B cell (primary cell): ENCODE measurements at regions not wholly inside any gene's neighbourhood (a gene's known extent, or its start where the extent isn't known, plus 50 kb on each side); places are given as distances from the start of the nearest gene placed in this dataset.

Experiments used
- EZH2 ChIP-seq: IDR thresholded peaks from 2 replicates; pipeline ENCODE4 v1.6.1; 2012; ENCODE audit warnings: borderline replicate concordance, low read depth, mild to moderate bottlenecking, moderate library complexity, low read length; ENCODE audit not compliant: insufficient read depth, poor library complexity, severe bottlenecking
- TF ChIP-seq, protein P1 (sequence below): fragments of 200-600 bp; IDR thresholded peaks from one replicate; pipeline ENCODE4 v1.8.0; 2022; ENCODE audit warnings: antibody characterized with exemption, mild to moderate bottlenecking

DNA sequence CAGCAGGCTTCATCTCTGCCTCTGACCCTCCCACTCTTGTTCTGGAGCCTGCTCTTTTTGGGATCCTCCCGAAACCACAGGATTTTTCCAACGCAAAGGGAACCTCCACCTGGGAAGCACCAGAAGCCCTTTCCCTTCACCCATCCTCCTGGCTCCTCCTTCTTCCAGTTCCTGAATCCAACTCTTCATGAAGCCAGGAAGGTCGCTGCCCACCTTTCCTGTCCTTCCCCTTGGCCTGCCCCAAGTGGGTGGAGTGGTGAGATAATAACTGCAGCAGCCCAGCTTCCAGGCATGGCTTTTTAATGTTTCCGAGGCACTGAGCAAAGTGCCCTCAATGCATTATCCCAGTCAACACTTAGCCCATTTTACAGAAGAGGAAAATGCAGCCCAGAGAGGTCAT, 70.8 kb upstream of the EEPD1 start:
- TF ChIP-seq, protein P1, sequence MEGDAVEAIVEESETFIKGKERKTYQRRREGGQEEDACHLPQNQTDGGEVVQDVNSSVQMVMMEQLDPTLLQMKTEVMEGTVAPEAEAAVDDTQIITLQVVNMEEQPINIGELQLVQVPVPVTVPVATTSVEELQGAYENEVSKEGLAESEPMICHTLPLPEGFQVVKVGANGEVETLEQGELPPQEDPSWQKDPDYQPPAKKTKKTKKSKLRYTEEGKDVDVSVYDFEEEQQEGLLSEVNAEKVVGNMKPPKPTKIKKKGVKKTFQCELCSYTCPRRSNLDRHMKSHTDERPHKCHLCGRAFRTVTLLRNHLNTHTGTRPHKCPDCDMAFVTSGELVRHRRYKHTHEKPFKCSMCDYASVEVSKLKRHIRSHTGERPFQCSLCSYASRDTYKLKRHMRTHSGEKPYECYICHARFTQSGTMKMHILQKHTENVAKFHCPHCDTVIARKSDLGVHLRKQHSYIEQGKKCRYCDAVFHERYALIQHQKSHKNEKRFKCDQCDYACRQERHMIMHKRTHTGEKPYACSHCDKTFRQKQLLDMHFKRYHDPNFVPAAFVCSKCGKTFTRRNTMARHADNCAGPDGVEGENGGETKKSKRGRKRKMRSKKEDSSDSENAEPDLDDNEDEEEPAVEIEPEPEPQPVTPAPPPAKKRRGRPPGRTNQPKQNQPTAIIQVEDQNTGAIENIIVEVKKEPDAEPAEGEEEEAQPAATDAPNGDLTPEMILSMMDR = no peak
- no peak for TF ChIP-seq EZH2
